ENCODE measurements at regions not wholly inside any gene's neighbourhood (a gene's known extent, or its start where the extent isn't known, plus 50 kb on each side); places are given as distances from the start of the nearest gene placed in this dataset.

DNA sequence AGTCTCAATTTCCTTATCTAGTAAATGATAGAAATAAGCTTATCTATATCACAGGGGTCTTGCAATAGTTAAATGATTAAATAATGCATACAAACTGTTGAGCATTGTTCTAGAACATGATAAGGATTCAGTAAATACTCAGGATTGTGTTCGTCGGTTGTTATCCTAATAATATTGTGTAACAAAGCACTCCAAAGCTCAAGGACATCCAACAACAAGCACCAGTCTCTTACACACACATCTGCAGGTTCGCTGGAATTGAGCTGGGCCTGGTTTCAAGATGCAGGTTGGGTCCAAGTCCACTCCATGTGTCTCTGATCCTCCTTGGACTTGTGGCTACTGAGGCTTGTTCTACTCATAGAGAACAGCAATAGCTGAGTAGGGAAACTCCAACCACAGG, 74.1 kb upstream of the MC3R start:
- no peaks in the 10 kb centered on the region for H3K36me3 ChIP-seq (replicated peaks; ENCODE audit: insufficient read depth, low read length)
- no peaks in the 10 kb centered on the region for H3F3A ChIP-seq (ENCODE audit: insufficient read depth, low read length)
- no peak for DNase-seq
- no peaks in the 10 kb centered on the region for H3K9me2 ChIP-seq (replicated peaks; ENCODE audit: insufficient read depth, low read length)
- H3K79me2 ChIP-seq (ENCODE audit: low read length): no peaks in the 10 kb centered on the region
- no peak overlapping the region for H3K4me2 ChIP-seq (ENCODE audit: low read depth, low read length)
- no peak overlapping the region for H2AFZ ChIP-seq (ENCODE audit: low read length)
- no peak overlapping the region for H3K9ac ChIP-seq (ENCODE audit: low read length)
- no peaks in the 10 kb centered on the region for H3K9me3 ChIP-seq (replicated peaks; ENCODE audit: insufficient read depth, low read length)
- no peak overlapping the region for H3K27ac ChIP-seq (ENCODE audit: low read length)
- H4K20me1 ChIP-seq (ENCODE audit: insufficient read depth, low read length): no peaks in the 10 kb centered on the region
- TF ChIP-seq, protein P1, sequence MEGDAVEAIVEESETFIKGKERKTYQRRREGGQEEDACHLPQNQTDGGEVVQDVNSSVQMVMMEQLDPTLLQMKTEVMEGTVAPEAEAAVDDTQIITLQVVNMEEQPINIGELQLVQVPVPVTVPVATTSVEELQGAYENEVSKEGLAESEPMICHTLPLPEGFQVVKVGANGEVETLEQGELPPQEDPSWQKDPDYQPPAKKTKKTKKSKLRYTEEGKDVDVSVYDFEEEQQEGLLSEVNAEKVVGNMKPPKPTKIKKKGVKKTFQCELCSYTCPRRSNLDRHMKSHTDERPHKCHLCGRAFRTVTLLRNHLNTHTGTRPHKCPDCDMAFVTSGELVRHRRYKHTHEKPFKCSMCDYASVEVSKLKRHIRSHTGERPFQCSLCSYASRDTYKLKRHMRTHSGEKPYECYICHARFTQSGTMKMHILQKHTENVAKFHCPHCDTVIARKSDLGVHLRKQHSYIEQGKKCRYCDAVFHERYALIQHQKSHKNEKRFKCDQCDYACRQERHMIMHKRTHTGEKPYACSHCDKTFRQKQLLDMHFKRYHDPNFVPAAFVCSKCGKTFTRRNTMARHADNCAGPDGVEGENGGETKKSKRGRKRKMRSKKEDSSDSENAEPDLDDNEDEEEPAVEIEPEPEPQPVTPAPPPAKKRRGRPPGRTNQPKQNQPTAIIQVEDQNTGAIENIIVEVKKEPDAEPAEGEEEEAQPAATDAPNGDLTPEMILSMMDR (IDR thresholded peaks at IDR 0.05; ENCODE audit: low read length): no peak
- no peak for TF ChIP-seq EZH2phosphoT487 (IDR thresholded peaks at IDR 0.05; ENCODE audit: low read length)
- no peak for TF ChIP-seq EZH2 (optimal IDR thresholded peaks at IDR 0.05; ENCODE audit: low read depth, low read length)
- H3K4me3 ChIP-seq (ENCODE audit: low read length): no peak overlapping the region
- no peaks in the 10 kb centered on the region for H3K4me1 ChIP-seq (ENCODE audit: low read length)
- H3K27me3 ChIP-seq (replicated peaks; ENCODE audit: insufficient read depth, low read length): no peaks in the 10 kb centered on the region

GRCh38 chr20:56175884-56176283, 72.6 kb upstream of the MC3R start:
- TF ChIP-seq, protein P1 (IDR thresholded peaks at IDR 0.05; ENCODE audit: low read length): no peak
- TF ChIP-seq EZH2phosphoT487 (IDR thresholded peaks at IDR 0.05; ENCODE audit: low read length) (no peak), EZH2 (optimal IDR thresholded peaks at IDR 0.05; ENCODE audit: low read depth, low read length) (no peak)
- Histone ChIP-seq H3K9ac (ENCODE audit: low read length) (no peak overlapping the region), H3K27me3 (replicated peaks; ENCODE audit: insufficient read depth, low read length) (no peaks in the 10 kb centered on the region), H3K4me1 (ENCODE audit: low read length) (no peaks in the 10 kb centered on the region), H4K20me1 (ENCODE audit: insufficient read depth, low read length) (no peaks in the 10 kb centered on the region), H3K9me3 (replicated peaks; ENCODE audit: insufficient read depth, low read length) (no peaks in the 10 kb centered on the region), H3K4me3 (ENCODE audit: low read length) (no peak overlapping the region), H3K36me3 (replicated peaks; ENCODE audit: insufficient read depth, low read length) (no peaks in the 10 kb centered on the region), H3K79me2 (ENCODE audit: low read length) (no peaks in the 10 kb centered on the region), H3K27ac (ENCODE audit: low read length) (no peak overlapping the region), H2AFZ (ENCODE audit: low read length) (no peak overlapping the region), H3F3A (ENCODE audit: insufficient read depth, low read length) (no peaks in the 10 kb centered on the region), H3K9me2 (replicated peaks; ENCODE audit: insufficient read depth, low read length) (no peaks in the 10 kb centered on the region), H3K4me2 (ENCODE audit: low read depth, low read length) (no peak overlapping the region)
- DNase-seq: no peak

DNA sequence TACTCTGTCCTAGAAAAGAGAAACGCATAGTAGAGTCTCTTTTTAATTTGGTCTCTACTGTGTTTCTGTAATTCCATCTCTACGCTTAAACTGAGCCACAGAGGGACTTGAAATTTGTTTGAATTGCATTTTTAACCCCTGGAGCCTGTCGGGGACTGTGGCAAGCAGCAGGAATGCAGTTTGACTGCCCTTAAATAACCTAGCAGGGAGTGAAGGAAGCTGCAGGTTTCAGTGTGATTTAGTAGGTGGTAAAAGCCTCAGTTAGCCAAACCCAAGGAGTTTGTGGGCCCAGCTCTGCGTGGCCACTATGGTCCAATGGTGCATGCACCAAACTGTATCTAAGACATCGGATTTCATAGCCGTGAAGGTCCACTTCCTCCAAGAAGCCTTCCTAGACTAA, 70.3 kb upstream of the MC3R start:
- Histone ChIP-seq H3K79me2 (ENCODE audit: low read length) (no peaks in the 10 kb centered on the region), H3K9me2 (replicated peaks; ENCODE audit: insufficient read depth, low read length) (no peaks in the 10 kb centered on the region), H2AFZ (ENCODE audit: low read length) (no peak overlapping the region), H3K27me3 (replicated peaks; ENCODE audit: insufficient read depth, low read length) (no peaks in the 10 kb centered on the region), H4K20me1 (ENCODE audit: insufficient read depth, low read length) (no peaks in the 10 kb centered on the region), H3K36me3 (replicated peaks; ENCODE audit: insufficient read depth, low read length) (no peaks in the 10 kb centered on the region), H3K27ac (ENCODE audit: low read length) (no peak overlapping the region), H3K9ac (ENCODE audit: low read length) (no peak overlapping the region), H3K4me2 (ENCODE audit: low read depth, low read length) (no peak overlapping the region), H3F3A (ENCODE audit: insufficient read depth, low read length) (no peaks in the 10 kb centered on the region), H3K4me3 (ENCODE audit: low read length) (no peak overlapping the region), H3K4me1 (ENCODE audit: low read length) (no peaks in the 10 kb centered on the region), H3K9me3 (replicated peaks; ENCODE audit: insufficient read depth, low read length) (no peaks in the 10 kb centered on the region)
- no peak for DNase-seq
- no peak for TF ChIP-seq EZH2 (optimal IDR thresholded peaks at IDR 0.05; ENCODE audit: low read depth, low read length)
- TF ChIP-seq, protein P1 (IDR thresholded peaks at IDR 0.05; ENCODE audit: low read length): no peak
- no peak for TF ChIP-seq EZH2phosphoT487 (IDR thresholded peaks at IDR 0.05; ENCODE audit: low read length)
